Medulla oblongata (tissue), 1 donor: ENCODE measurements at regions not wholly inside any gene's neighbourhood (a gene's known extent, or its start where the extent isn't known, plus 50 kb on each side); places are given as distances from the start of the nearest gene placed in this dataset.

Experiments
- DNase-seq: peaks from one replicate; pipeline ENCODE4 v3.0.0-alpha.2; 2015; ENCODE audit errors: extremely low spot score

DNA sequence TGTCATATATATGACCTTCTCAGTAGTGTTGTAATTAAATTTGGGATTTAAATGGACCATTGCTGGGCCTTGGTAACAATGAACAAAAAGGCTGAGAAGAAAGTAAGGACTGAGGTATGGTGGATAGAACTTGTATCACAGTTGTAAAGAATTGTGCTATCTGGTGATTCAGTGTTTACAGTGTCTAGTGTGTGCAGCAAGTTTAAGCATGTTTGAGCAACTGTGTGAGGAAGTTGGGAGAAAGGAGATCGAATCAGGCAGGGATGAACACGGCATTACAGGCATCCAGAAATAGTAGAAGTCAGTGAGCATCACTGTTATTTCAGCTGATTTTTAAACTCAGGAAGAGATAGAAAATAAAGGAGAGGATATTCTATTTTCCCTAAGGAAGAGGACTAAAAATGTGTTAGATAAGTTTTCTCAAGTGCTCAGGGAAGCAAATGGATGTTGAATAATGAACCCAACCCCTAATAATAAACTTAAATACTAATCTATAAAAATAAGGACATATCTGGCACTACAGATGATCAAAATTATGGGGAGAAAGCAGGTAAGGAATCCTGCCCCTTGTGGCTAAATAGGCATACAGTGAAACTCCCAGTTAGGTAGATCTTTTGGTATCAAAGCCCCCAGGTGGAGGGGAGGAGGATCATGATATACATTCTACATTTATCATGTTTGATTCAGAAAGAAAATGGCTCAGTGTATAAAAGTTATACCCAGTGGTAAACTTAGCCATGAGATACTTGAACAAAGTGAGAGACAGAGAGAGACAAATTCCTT, 361.0 kb upstream of the ANO3 start:
- no peak for DNase-seq

- no peak for DNase-seq
These were observed 351.8 kb upstream of the ANO3 start for GRCh38 chr11:25980091-25980490.

- peak; percentile 63 for DNase-seq
These were observed 349.9 kb upstream of the ANO3 start for GRCh38 chr11:25981998-25982397.

- no peak for DNase-seq
These were observed 348.6 kb upstream of the ANO3 start for GRCh38 chr11:25983280-25983679.

DNA sequence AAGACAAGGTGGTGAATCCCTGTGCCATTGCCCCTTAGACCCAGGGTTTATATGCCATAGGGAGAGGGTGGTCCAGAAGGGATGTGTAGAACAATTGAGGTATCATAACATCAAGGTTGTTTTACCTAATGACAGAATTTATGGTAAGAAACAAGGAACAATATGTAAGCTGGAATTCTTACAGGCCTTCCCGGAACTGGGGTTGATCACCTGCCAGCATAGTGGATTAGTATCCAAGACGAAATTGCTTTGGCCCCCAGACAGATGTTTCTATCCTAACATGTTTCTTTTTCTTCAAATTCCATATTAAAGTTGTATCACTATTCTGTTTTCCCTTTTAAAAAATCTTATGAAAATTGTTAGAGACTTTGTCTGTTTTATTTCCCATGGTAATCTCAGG, 343.8 kb upstream of the ANO3 start:
- no peak for DNase-seq

DNA sequence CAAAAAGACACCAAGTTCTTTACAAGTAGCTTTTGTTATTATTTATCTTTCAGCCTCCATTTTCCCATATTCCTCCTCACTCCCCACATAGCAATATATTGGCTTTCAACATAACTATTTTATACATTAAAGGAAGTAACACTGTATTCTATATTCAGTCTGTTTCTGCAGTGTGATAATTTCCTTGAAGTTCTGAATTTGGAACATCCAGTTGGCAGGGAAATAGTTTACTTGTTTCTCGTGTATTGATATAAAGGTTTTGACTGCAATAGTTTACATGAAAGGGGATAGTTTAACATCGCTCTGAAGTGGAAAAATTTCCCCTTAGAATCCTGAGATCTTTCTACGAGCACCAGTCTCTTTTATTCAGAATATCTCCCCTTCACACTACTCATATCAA, 341.5 kb upstream of the ANO3 start:
- DNase-seq = no peak

GRCh38 chr11:25991476-25991875, 340.5 kb upstream of the ANO3 start:
- no peak for DNase-seq

DNA sequence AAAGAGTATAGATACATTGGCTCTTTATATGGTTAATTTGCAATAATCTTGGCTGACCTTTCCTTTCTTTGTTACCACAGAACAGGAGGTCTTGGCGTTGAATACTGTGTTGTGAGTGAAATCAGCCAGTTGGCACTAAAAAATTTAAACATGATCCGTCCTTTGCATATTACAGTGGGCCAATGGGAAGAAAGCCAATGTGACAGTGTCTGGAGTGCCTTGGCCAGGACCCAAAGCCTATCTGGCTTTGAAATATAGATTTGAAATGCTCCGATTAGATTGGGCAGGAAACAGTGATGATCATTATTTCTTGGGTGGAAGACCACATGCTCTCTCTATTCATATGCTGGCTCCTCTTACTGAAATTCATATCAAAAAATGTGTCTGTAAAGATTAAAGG, 339.6 kb upstream of the ANO3 start:
- no peak for DNase-seq

DNA sequence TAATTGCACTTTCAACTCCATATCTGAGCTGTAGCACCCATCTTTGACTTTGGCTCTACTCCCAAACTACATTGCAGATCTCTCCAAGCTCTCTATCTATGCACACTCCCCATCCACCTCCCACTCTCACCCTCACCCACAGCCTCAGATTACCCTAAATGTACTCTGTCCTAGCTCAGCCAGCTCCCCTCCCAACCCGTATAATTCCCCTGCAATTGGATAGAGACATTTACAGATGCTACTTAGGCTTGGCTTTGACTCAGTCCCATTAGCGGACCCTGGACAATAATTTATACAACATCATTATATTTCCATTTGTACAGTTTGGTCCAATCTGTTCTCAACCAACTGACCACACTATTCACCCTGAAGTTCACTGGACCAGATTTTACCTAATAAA, 338.9 kb upstream of the ANO3 start:
- no peak for DNase-seq

DNA sequence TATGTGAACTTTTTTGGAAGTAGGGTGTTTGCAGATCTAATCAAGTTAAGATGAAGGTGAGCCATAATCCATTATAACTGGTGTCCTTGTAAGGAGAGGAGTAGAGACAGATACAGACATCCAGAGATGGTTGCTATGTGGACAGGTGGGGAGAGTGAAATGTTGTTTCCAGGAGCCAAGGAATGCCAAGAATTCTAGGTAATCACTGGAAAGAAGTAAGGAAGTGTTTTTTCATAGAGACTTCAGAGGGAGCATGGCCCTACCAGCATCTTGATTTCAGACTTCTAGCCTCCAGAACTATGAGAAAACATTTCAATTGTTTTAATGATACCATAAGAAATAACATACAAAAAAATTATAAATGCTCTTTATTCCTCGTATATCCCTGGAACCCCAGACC, 320.5 kb upstream of the ANO3 start:
- no peak for DNase-seq

DNA sequence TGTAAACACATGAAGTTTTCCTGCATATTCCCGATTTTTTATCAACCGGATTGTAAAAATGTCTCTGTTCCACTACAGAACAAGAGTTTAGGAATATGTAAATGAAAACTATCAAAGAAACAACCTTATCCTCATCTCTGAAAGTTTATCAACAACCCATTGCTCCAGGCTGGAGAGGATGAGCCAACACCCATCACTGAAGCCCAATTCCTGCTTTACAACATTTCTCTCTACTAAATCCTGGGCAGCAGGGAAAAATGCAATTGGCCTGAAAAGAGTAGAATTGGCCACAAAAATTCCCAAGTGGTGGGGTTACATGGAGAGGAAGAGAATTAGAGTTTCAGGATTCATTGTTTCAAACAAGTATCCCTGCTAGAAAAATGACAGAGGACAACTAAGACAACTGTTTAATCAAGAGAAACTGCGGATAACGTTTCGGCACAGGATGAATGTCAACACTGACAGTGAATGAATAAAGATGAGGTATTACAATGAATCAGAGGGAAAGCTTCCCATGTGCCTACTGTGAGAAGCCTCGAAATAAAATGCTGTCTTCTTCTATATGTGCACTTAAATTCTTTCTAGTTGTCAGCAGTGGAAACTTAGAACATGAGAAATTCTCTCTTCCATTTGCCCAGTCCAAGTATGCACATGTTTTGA, 317.3 kb upstream of the ANO3 start:
- DNase-seq = no peak

GRCh38 chr11:26017322-26017860, 314.5 kb upstream of the ANO3 start:
- no peak for DNase-seq

DNA sequence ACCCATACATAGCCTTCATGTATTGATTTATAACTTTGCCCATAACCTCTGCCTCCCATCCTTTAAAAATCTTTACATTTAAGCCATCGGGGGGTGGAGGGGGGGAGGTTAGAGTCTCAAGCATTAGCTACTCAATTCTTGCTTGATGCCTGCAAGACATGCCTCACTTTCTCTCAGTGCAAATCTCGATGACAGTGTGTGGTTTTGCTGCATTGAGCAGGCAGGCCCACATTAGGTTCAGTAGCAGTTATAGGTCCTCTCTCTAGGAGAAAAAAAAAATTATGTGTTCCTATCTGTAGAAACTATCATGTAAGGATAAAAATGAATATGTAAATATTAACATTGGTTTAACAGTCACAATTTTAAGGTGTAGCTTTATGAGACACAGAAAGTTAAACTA, 314.0 kb upstream of the ANO3 start:
- no peak for DNase-seq

DNA sequence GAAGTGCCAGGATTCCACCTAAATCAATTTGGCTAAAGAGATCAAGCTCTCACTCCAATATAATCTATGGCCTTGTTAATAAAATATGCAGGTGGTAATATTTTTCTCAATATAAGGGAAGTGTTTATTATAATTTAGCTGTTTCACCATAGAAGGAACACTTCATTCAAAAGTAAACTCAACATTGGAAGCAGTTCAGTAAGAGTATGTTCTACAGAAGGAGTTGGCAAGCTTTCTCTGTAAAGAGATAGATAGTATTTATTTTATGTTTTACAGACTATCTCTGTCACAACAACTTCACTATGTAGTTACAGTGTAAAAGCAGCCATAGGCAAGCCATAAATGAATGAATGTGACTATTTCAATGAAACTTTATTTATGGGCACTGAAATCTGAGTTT, 313.6 kb upstream of the ANO3 start:
- no peak for DNase-seq

- no peak for DNase-seq
These were observed 312.5 kb upstream of the ANO3 start for GRCh38 chr11:26019386-26019785.

DNA sequence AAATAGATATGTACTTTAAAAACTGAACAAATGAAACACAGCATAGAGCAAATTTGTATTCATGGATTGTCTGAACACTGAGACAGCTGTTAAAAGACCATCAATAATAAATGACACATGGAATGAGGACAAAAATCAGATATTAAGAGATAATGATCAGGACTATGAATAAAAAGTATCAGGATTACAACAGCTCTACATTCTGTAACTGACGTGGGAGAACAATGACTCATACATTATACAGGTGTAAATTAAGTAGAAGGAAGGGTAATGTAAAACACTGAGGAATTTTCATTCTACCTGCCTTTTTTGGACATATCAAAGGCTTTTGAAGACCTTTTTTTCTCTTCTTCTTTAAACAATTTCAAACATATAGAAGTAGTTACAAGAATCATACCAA, 310.9 kb upstream of the ANO3 start:
- DNase-seq = no peak

DNA sequence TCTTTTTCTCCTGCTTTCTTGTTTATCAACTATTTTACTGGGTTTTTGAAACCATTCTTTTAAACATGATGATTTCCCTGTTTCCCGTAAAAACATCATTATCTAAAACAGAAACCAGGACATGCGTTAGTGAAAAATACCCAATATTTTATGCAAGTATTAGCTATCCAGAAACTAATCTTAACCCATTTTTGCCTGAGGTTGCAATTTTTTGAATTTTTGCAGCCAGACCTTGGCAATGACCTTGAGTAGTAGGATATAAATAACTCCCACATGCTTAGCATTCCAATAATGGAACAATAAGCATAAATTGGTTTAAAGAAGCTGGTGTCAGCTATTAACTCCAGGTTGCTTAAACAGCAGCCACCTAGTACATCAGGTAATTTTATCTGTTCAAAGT, 308.9 kb upstream of the ANO3 start:
- no peak for DNase-seq

DNA sequence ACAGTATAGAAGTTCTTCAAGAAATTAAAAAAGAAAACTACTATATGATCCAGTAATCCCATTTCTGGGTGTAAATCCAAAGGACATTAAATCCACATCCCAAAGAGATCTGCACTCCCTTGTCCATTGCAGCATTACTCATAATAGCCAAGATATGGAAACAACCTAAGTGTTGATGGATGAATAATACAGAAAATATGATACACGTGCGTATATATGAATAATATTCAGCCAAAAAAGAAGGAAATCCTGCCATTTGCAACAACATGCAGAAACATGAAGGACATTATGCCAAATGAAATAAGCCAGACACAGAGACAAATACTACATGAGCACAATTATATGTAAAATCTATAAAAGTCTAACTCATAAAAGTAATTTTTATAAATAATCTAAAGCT, 306.3 kb upstream of the ANO3 start:
- DNase-seq = no peak

GRCh38 chr11:26026078-26026477, 305.9 kb upstream of the ANO3 start:
- no peak for DNase-seq

DNA sequence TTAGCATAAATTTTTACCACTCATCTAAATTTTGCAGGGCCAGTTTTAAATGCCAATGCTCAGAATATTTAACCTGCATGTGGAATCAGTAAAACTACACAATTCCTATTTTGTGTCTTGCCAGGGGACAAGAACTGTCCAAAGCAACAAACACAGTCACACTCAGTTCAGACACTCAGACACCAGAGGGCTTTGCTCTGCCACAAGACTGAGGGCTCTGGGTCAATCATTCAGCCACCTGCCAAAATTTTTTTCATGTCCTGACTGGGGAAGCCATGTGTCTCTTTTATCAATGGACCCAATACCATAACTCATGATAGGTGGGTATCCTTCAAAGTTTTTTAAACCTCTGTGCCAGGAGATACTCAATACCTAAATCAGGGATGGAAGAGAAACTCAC, 304.0 kb upstream of the ANO3 start:
- no peak for DNase-seq

DNA sequence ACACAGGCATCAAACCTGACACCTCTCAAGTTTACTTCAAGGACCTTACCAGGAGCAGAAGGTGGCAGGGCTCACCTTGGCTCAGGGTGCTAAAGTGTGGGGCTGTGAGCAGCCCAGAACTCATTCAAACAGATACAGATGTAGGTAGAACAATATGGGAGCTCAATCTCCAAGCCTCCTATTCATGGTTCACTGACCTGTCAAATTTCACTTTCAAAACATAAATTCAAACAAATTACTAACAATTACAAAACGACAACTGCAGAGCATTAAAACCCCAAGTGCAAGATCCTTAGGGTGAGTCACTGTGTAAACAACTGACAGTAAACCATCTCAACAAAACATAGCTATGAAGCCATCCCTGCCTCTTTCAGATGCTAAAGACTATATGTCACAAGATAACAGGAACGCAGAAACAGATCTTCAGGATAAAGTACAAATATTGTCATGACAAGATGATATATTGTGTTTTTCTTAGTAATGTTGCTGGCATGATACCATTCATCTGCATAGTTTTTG, 303.5 kb upstream of the ANO3 start:
- DNase-seq = no peak

GRCh38 chr11:26030399-26030798, 301.5 kb upstream of the ANO3 start:
- no peak for DNase-seq

- no peak for DNase-seq
These were observed 299.7 kb upstream of the ANO3 start for GRCh38 chr11:26032241-26032640.
